ENCODE measurements at regions not wholly inside any gene's neighbourhood (a gene's known extent, or its start where the extent isn't known, plus 50 kb on each side); places are given as distances from the start of the nearest gene placed in this dataset.

DNA sequence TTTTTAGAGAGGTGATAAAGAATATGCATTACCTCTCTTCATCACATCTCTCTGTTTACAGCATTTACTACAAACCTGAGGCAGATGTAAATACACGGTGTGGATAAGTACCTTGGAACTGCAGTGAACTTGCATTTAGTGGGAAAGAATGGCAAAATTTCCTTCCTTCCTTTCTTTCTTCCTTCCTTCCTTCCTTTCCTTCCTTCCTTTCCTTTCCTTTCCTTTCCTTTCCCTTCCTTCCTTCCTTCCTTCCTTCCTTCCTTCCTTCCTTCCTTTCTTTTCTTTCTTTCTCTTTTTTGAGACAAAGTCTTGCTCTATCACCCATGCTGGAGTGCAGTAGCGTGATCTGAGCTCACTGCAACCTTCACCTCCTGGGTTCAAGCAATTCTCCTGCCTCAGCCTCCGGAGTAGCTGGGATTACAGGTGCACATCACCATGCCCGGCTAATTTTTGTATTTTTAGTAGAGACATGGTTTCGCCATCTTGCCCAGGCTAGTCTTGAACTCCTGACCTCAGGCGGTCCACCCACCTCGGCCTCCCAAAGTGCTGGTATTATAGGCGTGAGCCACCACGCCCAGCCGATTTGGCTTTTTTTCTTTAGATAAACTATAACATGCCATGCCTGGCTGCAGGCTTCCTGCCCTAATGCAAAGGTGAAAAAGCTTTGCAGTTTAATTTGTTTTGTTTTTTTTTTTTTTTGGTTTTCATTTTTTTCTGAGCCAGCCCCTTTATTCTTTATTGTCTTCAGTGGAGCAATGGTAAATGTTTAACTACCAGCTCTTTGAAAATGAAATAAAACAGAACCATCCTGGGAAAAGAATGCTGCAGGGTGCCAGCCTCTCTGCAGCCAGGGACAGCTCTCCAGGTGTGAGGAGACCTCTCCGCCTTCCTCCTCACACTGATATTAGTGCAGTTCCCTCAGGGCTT is 64.2 kb upstream of the NEDD9 start:
- CTCF ChIA-PET = interaction anchor here (1.0 to 1.4 kb wide), 2 partner anchors 19 to 22 kb away, joined by 3 to 4 read pairs; no protein-coding TSS in a partner anchor
- no peak for DNase-seq (ENCODE audit: extremely low spot score)
- POLR2A ChIA-PET = no interaction called here
- TF ChIP-seq, protein P1, sequence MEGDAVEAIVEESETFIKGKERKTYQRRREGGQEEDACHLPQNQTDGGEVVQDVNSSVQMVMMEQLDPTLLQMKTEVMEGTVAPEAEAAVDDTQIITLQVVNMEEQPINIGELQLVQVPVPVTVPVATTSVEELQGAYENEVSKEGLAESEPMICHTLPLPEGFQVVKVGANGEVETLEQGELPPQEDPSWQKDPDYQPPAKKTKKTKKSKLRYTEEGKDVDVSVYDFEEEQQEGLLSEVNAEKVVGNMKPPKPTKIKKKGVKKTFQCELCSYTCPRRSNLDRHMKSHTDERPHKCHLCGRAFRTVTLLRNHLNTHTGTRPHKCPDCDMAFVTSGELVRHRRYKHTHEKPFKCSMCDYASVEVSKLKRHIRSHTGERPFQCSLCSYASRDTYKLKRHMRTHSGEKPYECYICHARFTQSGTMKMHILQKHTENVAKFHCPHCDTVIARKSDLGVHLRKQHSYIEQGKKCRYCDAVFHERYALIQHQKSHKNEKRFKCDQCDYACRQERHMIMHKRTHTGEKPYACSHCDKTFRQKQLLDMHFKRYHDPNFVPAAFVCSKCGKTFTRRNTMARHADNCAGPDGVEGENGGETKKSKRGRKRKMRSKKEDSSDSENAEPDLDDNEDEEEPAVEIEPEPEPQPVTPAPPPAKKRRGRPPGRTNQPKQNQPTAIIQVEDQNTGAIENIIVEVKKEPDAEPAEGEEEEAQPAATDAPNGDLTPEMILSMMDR (IDR thresholded peaks at IDR 0.05; ENCODE audit: control extremely low read depth, extremely low read depth, low read depth, missing control alignments) = no peak

DNA sequence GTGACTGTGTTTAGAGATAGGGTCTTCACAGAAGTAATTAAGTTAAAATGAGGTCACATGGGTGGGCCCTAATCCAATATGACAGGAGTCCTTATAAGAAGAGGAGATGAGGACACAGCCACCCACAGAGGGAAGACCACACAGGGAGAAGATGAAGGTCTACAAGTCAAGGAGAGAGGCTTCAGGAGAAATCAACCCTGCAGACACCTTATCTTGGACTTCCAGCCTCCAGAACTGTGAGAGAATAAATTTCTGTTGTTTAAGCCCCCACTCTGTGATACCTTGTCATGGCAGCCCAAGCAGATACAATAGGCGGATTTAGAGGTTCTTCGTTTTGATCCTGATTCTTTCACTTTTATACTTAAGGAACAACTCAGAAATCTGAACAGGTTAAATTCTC is 63.5 kb upstream of the NEDD9 start:
- CTCF ChIA-PET = no interaction called here
- DNase-seq (ENCODE audit: extremely low spot score) = no peak
- TF ChIP-seq, protein P1 (IDR thresholded peaks at IDR 0.05; ENCODE audit: control extremely low read depth, extremely low read depth, low read depth, missing control alignments) = no peak
- POLR2A ChIA-PET = no interaction called here

DNA sequence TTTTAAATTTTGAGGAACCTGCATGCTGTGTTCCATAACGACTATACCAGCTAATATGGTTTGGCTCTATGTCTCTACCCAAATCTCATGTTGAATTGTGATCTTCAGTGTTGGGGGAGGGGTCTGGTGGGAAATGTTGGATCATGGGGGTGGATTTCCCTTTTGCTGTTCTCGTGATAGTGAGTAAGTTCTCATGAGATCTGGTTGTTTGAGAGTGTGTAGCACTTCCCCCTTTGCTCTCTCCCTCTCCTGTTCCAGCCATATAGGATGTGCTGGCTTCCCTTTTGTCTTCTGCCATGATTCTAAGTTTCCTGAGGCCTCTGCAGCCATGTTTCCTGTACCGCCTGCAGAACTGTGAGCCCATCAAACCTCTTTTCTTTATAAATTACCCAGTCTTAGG is 61.8 kb upstream of the NEDD9 start:
- TF ChIP-seq, protein P1 (IDR thresholded peaks at IDR 0.05; ENCODE audit: control extremely low read depth, extremely low read depth, low read depth, missing control alignments) = no peak
- POLR2A ChIA-PET = no interaction called here
- DNase-seq (ENCODE audit: extremely low spot score) = no peak
- CTCF ChIA-PET = no interaction called here

DNA sequence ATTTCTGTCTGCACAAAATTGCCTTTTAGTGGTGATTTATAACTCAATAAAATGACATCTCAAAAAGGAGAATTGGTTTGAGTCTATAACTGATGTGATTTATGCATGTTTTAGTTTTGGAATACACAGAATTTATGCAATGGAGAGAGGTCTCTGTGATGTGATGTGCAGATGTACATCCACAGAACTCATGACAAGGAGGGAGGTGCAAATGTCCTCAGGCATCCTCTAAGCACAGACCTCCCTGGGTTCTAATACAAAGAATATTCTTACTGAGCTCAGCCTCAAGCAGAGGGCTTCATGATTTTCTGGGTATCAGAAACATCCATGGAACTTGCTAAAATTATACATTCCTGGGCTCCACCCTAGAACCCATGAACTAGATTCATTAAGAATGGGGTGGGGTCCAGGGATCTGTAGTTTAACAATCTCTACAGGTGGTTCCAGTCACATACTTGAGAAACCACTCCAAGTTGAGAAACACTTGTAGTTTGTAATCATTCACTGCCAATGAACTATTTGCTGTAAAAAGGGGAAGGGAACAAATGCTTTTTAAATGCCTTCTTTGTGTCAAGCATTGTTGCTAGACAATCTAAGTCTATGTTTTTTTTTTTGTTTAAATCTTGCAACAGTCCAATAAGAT is 60.2 kb upstream of the NEDD9 start:
- ChIA-PET CTCF (interaction anchor here (0.7 to 1.0 kb wide), 5 partner anchors 10 to 121 kb away, joined by 3 to 4 read pairs (median 4); no protein-coding TSS in a partner anchor), POLR2A (no interaction called here)
- no peak for DNase-seq (ENCODE audit: extremely low spot score)
- TF ChIP-seq, protein P1 (IDR thresholded peaks at IDR 0.05; ENCODE audit: control extremely low read depth, extremely low read depth, low read depth, missing control alignments) = no peak

DNA sequence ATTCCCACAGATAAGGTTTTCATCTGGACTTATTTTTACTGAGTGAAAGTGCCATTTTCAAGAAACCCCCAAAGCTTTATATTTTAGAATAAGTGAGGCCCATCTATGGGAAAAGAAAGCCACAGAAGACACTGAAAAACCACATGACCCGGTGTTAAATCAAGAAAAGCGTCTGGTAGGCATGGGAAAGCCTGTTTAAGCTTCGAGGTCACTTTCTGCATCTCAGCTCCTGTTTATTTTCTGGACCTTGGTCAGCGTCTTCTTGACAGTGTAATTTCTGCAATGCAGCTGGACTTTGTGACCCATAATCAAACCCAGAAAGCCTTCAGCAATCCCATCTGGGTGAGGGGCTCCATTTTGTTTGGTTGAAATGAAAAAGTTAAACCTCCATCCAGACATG is 59.6 kb upstream of the NEDD9 start:
- DNase-seq (ENCODE audit: extremely low spot score) = no peak
- TF ChIP-seq, protein P1 (IDR thresholded peaks at IDR 0.05; ENCODE audit: control extremely low read depth, extremely low read depth, low read depth, missing control alignments) = no peak
- ChIA-PET CTCF (interaction anchor here (0.7 to 1.0 kb wide), 4 partner anchors 9 to 18 kb away, joined by 3 to 4 read pairs (median 4); no protein-coding TSS in a partner anchor), POLR2A (no interaction called here)

DNA sequence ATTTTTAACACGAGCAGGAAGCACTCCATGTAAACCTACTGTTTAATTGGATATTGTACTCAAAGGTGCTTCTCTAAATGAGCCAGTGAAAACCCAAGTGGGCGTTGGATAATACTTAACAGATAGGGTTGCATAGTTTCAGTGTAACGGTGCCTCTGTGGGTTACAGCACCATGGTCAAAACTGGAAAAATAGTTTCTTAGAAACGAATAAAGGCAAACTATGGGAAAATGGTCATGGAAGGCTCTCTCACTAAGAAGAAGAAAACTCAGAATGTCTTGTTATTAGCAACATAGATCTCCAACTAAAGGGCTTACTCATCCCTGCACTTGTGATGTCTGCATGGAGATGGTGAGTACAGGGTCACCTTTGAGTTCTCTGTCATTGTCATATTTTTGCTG is 59.1 kb upstream of the NEDD9 start:
- ChIA-PET POLR2A (no interaction called here), CTCF (interaction anchor here (0.8 to 1.6 kb wide), 4 partner anchors 9 to 16 kb away, joined by 4 read pairs; no protein-coding TSS in a partner anchor)
- TF ChIP-seq, protein P1 (IDR thresholded peaks at IDR 0.05; ENCODE audit: control extremely low read depth, extremely low read depth, low read depth, missing control alignments) = no peak
- no peak for DNase-seq (ENCODE audit: extremely low spot score)

All from GM10248 (cell line).